SK-N-MC (cell line): ENCODE measurements at regions not wholly inside any gene's neighbourhood (a gene's known extent, or its start where the extent isn't known, plus 50 kb on each side); places are given as distances from the start of the nearest gene placed in this dataset.

Experiments
- DNase-seq: peaks from one replicate; pipeline ENCODE4 v3.0.0-alpha.2; 2011; ENCODE audit warnings: low read depth, low spot score
- H3K27ac ChIP-seq: fragments of 200-600 bp; sonication (generic); 2 replicates; pipeline ENCODE4 v1.5.1; 2016; ENCODE audit warnings: mixed run types
- H3K36me3 ChIP-seq: fragments of 200-600 bp; sonication (generic); 2 replicates; pipeline ENCODE4 v1.6.1; 2017; ENCODE audit warnings: antibody characterized with exemption, low read length, mixed read lengths; ENCODE audit not compliant: insufficient read depth
- H3K4me3 ChIP-seq: fragments of 200-600 bp; sonication (generic); 2 replicates; pipeline ENCODE4 v1.5.1; 2016
- H3K9ac ChIP-seq: fragments of 200-600 bp; sonication (generic); 2 replicates; pipeline ENCODE4 v1.8.0; 2017; ENCODE audit warnings: mixed run types, mixed read lengths; ENCODE audit not compliant: insufficient read length
- H3K9me3 ChIP-seq: fragments of 200-600 bp; sonication (generic); 2 replicates; pipeline ENCODE4 v1.6.1; 2017; ENCODE audit warnings: low read depth, mild to moderate bottlenecking, antibody characterized with exemption, low read length, moderate library complexity, mixed read lengths
- EZH2 ChIP-seq: fragments of 200-600 bp; sonication (generic); IDR thresholded peaks from one replicate; pipeline ENCODE4 v1.6.1; 2017; ENCODE audit warnings: antibody characterized with exemption
- FOXP2 ChIP-seq: optimal IDR thresholded peaks from 2 replicates; pipeline ENCODE3; 2011; ENCODE audit warnings: mild to moderate bottlenecking, moderate library complexity; ENCODE audit not compliant: insufficient read depth; ENCODE audit errors: extremely low read length, control extremely low read depth
- POLR2AphosphoS5 ChIP-seq: IDR thresholded peaks from 2 replicates; pipeline ENCODE4 v1.6.1; 2012; ENCODE audit warnings: mild to moderate bottlenecking, low read depth, low read length, borderline replicate concordance

DNA sequence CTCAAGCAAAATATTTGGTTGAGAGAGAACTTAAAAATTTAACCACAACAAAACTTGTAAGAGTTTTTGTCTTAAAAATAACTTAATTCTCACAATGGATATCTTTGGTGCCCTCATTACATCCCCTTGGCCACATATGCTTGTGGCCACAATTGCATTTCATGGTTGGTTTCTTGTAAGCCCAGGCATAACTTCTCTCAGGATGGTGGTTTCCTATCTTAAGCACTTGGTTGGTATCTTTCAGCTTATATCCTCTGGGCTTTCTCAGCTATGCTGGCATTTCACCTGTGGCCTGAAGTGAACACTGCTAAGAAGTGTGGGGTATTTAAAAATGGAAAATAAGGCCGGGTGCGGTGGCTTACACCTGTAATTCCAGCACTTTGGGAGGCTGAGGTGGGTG is 212.4 kb upstream of the MEF2C start:
- Histone ChIP-seq H3K9me3 (no peaks in the 10 kb centered on the region), H3K27ac (no peak overlapping the region), H3K4me3 (no peak overlapping the region), H3K9ac (no peak overlapping the region), H3K36me3 (no peaks in the 10 kb centered on the region)
- DNase-seq, result no peak
- TF ChIP-seq EZH2, result no peak

DNA sequence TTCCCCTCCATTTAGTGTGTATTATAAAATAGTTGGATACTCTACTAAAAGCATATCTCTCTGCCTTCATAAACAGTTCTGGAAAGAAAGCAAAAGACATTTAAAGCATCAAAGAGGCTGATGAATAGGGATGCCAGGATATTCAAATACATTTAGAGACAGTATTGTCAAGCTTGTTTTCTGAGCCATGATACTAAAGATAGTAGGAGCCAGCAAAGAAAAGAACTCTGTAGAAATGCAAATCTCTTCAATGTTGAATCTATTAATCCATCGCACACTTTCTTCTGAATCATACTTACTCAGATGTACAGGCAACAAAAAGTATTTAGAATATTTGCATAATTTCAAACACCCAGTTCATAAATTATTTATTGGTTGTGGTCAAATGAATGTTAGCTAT is 207.1 kb upstream of the MEF2C start:
- no peaks in the 10 kb centered on the region for H3K36me3 ChIP-seq
- no peaks in the 10 kb centered on the region for H3K9me3 ChIP-seq
- peak overlapping the region; percentile 22; the same call in 1 of the 2 replicates for H3K4me3 ChIP-seq
- DNase-seq, result peak; percentile 68
- no peak for TF ChIP-seq FOXP2
- no peak for TF ChIP-seq POLR2AphosphoS5
- TF ChIP-seq EZH2, result no peak
- no peak overlapping the region for H3K9ac ChIP-seq
- peak overlapping the region; percentile 40; the same call in 1 of the 2 replicates for H3K27ac ChIP-seq

DNA sequence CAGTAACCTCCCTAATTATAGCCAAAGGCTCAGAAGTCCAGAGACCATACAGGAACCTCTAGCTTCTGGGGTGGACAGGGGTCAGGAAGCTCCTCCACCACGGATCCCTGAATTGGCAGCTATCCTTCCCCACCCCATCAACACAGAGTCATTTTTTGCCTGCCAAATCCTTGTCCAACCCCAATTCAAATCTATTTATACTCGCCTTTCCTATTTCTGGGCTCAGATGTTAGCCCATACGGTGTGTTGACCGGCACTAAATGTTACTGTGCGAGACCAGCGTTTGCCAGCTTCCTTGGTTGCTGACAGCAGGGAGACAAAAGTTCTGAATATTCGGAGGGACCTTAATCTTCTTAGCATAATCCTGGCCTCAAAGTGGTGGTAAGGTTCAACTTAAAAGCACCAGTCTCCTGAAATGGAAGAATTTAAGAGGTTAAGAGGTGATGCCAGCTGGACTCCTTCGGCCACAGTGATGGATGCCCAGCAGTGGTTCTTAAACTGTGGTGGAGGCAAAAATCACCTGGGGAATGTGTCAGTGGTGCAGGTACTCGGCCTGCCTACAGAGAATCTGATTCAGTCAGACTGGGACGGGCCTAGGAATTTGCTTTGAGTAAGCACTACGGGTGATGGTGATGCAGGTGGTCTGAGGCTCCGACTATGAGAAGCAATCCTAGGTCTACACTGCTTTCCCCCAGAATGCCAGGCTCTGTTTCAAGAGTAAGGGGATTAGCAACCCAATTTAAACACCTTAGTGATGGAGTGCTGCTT is 204.8 kb upstream of the MEF2C start:
- Histone ChIP-seq H3K27ac (no peak overlapping the region), H3K4me3 (no peak overlapping the region), H3K9me3 (no peaks in the 10 kb centered on the region), H3K9ac (no peak overlapping the region), H3K36me3 (no peaks in the 10 kb centered on the region)
- TF ChIP-seq POLR2AphosphoS5 (no peak), FOXP2 (no peak), EZH2 (no peak)
- no peak for DNase-seq

DNA sequence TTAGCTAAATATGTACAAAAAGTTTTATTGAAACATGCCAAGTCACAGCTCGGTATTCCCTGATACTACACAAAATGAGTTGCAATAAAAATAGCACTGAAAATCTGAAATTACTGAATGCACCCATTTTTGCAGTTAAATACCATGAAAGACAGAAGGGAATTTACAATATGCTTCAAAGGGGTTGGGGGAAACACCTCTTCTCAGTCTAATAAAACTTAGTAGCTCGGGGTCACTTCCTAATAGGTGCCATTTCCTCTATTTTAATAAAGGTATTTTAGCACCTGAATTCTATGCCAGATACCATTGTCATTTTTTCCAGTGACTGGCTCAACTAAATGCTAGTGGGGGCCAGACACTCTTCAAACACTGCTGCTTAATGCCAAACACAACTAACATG is 204.1 kb upstream of the MEF2C start:
- Histone ChIP-seq H3K36me3 (no peaks in the 10 kb centered on the region), H3K9me3 (no peaks in the 10 kb centered on the region), H3K27ac (no peak overlapping the region), H3K4me3 (no peak overlapping the region), H3K9ac (no peak overlapping the region)
- no peak for DNase-seq
- TF ChIP-seq EZH2 (no peak), POLR2AphosphoS5 (no peak), FOXP2 (no peak)

DNA sequence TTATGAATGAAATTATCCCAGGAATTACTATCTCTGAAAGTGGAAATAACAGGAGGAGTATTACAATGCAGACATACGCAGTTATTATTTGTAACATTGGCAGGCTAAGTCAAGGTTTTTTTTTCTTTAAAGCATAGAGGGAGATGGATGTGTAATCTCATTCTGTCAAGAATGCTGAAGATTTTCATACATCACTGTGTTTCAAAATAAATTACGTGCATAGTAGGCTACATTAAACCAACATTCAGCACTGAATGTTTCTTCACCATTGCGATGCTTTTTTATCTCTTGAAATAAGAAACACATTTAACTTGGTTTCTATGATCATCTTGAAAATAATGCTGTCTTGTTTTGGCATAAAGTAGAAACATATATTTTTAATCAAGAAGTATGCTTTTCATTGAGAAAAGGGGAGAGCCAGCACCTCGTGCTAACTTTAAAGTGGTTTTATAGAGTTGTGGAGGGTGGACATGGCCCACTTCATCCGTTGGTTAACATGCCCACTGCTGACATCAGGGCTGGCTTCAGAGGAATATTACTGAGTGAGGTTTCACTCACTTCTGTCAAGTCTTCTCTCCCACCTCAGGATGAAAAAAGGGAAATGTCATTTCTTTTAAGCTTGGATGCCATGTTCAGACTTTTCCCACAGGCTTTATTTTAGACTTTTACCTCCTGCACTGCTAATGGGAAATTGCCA is 203.6 kb upstream of the MEF2C start:
- Histone ChIP-seq H3K9ac (no peak overlapping the region), H3K9me3 (no peaks in the 10 kb centered on the region), H3K36me3 (no peaks in the 10 kb centered on the region), H3K4me3 (no peak overlapping the region), H3K27ac (no peak overlapping the region)
- DNase-seq, result no peak
- no peak for TF ChIP-seq POLR2AphosphoS5
- TF ChIP-seq FOXP2, result no peak

GRCh38 chr5:89083791-89084190 is 200.8 kb upstream of the MEF2C start:
- Histone ChIP-seq H3K36me3 (no peaks in the 10 kb centered on the region), H3K9me3 (no peaks in the 10 kb centered on the region), H3K9ac (no peak overlapping the region), H3K4me3 (no peak overlapping the region), H3K27ac (no peak overlapping the region)
- no peak for TF ChIP-seq EZH2
- no peak for TF ChIP-seq POLR2AphosphoS5
- TF ChIP-seq FOXP2, result no peak
- no peak for DNase-seq

DNA sequence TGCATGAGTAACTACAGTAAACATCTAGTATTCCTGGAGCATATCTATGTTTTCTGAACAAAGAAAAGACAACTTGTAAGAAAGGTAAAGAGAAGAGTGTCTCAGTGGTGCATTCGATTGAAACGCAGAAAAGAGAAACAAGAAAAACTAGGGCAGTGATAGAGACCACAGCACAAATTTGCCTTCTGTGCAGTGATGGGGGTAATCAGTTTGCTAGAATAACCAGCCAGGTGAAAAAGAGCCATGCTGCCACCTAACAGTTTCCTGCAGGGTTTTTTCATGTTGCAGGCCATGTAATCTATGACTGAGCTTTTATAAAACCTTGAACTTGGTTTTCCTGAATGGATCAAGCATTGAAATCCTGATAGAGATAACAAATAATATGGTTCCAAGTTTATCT is 198.4 kb upstream of the MEF2C start:
- Histone ChIP-seq H3K27ac (no peak overlapping the region), H3K36me3 (no peaks in the 10 kb centered on the region), H3K9me3 (no peaks in the 10 kb centered on the region), H3K9ac (no peak overlapping the region), H3K4me3 (no peak overlapping the region)
- DNase-seq, result no peak
- TF ChIP-seq EZH2 (no peak), FOXP2 (no peak), POLR2AphosphoS5 (no peak)

DNA sequence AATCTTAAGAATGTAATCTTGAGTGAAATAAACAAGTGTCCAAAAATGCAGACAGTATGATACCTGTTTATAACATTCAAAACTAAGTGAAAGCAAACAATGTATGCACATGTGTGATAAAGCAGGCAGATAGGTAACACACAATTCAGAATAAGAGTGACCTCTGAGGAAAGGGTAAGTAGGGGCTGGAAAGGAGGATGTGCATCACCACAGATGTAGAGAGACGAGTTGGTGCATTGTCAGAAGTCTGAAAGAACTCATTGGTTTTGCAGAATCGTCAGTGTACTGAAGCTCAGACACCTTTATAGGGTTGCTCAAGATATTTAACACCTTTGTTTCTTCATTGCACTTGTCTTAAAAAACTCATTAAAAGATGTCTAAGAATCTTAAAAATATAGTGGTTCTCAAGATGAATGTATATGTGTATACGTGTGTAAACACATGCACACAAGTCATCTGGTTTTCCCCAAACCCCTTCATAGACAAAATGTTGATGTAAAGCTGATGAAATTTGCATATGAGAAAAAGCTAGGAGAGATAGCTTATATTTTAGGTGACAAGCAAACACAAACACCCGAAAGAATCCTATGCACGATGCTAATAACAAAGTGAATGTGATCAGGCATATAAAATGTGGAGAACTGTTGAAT is 197.6 kb upstream of the MEF2C start:
- no peak overlapping the region for H3K4me3 ChIP-seq
- no peaks in the 10 kb centered on the region for H3K36me3 ChIP-seq

More for the DNA sequence above, 197.6 kb upstream of the MEF2C start:
- Histone ChIP-seq H3K9ac (no peak overlapping the region), H3K27ac (no peak overlapping the region), H3K9me3 (no peaks in the 10 kb centered on the region)
- no peak for DNase-seq
- TF ChIP-seq EZH2 (no peak), FOXP2 (no peak), POLR2AphosphoS5 (no peak)
